PC-3 (cell line): ENCODE measurements at regions not wholly inside any gene's neighbourhood (a gene's known extent, or its start where the extent isn't known, plus 50 kb on each side); places are given as distances from the start of the nearest gene placed in this dataset.

Source experiments
- EZH2phosphoT487 ChIP-seq: fragments of 300-600 bp; sonication (generic); IDR thresholded peaks from 2 replicates; pipeline ENCODE4 v1.6.1; 2018; ENCODE audit warnings: mild to moderate bottlenecking, antibody characterized with exemption, low read length, borderline replicate concordance
- TF ChIP-seq, protein P1 (sequence below): fragments of 300-600 bp; sonication (generic); conservative IDR thresholded peaks from 2 replicates; pipeline ENCODE4 v1.5.1; 2017; ENCODE audit warnings: antibody characterized with exemption, low read depth, mild to moderate bottlenecking, low read length

DNA sequence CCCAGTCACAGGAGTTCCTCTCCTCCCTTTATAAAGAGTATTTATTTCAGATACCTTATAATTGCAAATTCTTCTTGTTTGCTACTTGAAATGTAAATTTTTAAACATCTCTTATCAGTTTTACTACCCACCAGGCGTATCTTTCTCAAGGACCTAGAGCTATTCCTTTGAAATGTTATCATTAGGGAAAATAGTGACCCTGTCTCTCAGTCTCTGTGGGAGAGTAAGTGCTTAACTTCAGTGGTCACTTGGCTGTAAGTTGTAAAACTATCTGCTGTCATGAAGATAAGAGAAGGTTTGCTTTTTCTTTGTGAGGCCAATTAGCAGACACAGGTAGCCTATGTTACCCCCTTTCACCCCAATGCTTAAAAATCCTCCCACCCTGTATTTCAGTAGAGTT lies 241.6 kb downstream of the TACR3 start:
- TF ChIP-seq EZH2phosphoT487 = no peak
- TF ChIP-seq, protein P1, sequence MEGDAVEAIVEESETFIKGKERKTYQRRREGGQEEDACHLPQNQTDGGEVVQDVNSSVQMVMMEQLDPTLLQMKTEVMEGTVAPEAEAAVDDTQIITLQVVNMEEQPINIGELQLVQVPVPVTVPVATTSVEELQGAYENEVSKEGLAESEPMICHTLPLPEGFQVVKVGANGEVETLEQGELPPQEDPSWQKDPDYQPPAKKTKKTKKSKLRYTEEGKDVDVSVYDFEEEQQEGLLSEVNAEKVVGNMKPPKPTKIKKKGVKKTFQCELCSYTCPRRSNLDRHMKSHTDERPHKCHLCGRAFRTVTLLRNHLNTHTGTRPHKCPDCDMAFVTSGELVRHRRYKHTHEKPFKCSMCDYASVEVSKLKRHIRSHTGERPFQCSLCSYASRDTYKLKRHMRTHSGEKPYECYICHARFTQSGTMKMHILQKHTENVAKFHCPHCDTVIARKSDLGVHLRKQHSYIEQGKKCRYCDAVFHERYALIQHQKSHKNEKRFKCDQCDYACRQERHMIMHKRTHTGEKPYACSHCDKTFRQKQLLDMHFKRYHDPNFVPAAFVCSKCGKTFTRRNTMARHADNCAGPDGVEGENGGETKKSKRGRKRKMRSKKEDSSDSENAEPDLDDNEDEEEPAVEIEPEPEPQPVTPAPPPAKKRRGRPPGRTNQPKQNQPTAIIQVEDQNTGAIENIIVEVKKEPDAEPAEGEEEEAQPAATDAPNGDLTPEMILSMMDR = no peak
